ENCODE measurements at regions not wholly inside any gene's neighbourhood (a gene's known extent, or its start where the extent isn't known, plus 50 kb on each side); places are given as distances from the start of the nearest gene placed in this dataset.

GRCh38 chr15:27679731-27680471 lies 419.2 kb downstream of the OCA2 start (continued):
- TF ChIP-seq ZBTB14 (CRISPR knock-in tag; IDR thresholded peaks at IDR 0.05), result no peak
- TF ChIP-seq IRF2 (CRISPR knock-in tag; IDR thresholded peaks at IDR 0.05), result no peak
- TF ChIP-seq SKI (IDR thresholded peaks at IDR 0.05; ENCODE audit: partially characterized antibody), result no peak
- TF ChIP-seq PPARG (CRISPR knock-in tag; conservative IDR thresholded peaks at IDR 0.05), result no peak
- TF ChIP-seq REPIN1 (CRISPR knock-in tag; IDR thresholded peaks at IDR 0.05; ENCODE audit: borderline replicate concordance, low read depth), result no peak
- TF ChIP-seq ZNF232 (CRISPR knock-in tag; IDR thresholded peaks at IDR 0.05; ENCODE audit: borderline replicate concordance), result no peak
- no peak for TF ChIP-seq SNRNP70 (IDR thresholded peaks at IDR 0.05; ENCODE audit: low read depth, low read length)
- TF ChIP-seq PHB2 (IDR thresholded peaks at IDR 0.05; ENCODE audit: partially characterized antibody), result no peak

- Histone ChIP-seq H2AFZ (ENCODE audit: low read length) (no peak overlapping the region), H3K9me3 (ENCODE audit: low read length) (no peaks in the 10 kb centered on the region), H3K27me3 (ENCODE audit: control insufficient read depth in 1 of 2, insufficient read depth in 2 of 2, low read length in 2 of 2) (peaks cover 0 to 5% of the 10 kb centered on the region in 2 experiments; a peak in 2 of 5 replicates), H3K27ac (ENCODE audit: extremely low read length, insufficient read depth, low read length) (no peak overlapping the region), H3K4me1 (ENCODE audit: insufficient read depth, low read length) (no peaks in the 10 kb centered on the region), H3K4me3 (replicated peaks in 1 of 3; ENCODE audit: insufficient read depth in 1 of 3, low read depth in 2 of 3, low read length in 3 of 3) (no peak overlapping the region), H4K20me1 (ENCODE audit: insufficient read depth, low read length) (no peaks in the 10 kb centered on the region), H3K79me2 (ENCODE audit: insufficient read depth, low read length) (no peaks in the 10 kb centered on the region), H3K36me3 (replicated peaks in 1 of 2; ENCODE audit: control insufficient read depth in 1 of 2, insufficient read depth in 2 of 2, low read length in 2 of 2) (no peaks in the 10 kb centered on the region), H3K9ac (ENCODE audit: insufficient read depth, low read depth, low read length) (no peak overlapping the region), H3K4me2 (ENCODE audit: low read depth, low read length) (no peak overlapping the region)
- FAIRE-seq (no peak), ATAC-seq (no peak), DNase-seq (ENCODE audit: low spot score) (no peak)
- ChIA-PET CTCF (ENCODE audit: low intra/inter-chr PET ratio, low total read pairs) (no interaction called here), POLR2A (no interaction called here)
- in situ Hi-C loops (cut with HindIII; ENCODE audit: extremely low pct_ligation_motif_present, low pct_unique_long_range_greater_than_20kb), result loop anchor here (10.0 kb wide), 1 partner anchor 336 kb away; no protein-coding TSS in a partner anchor
- BruUV-seq (replicated peaks), result no TSS peak
- 51% methylated on average over 3 of the region's 4 CpGs for WGBS (ENCODE audit: low lambda C conversion rate)
- intact Hi-C loops (cut with micrococcal nuclease; ENCODE audit: unreplicated experiment), result no loop called here
- TF ChIP-seq ATAD3A (CRISPR knock-in tag; IDR thresholded peaks at IDR 0.05) (no peak), ZNF552 (CRISPR knock-in tag; IDR thresholded peaks at IDR 0.05; ENCODE audit: borderline replicate concordance) (no peak), AKAP8 (CRISPR knock-in tag; IDR thresholded peaks at IDR 0.05) (no peak), NR2C2 (CRISPR knock-in tag; IDR thresholded peaks at IDR 0.05; ENCODE audit: borderline replicate concordance) (no peak), SIX1 (CRISPR knock-in tag; IDR thresholded peaks at IDR 0.05; ENCODE audit: borderline replicate concordance) (no peak), GLMP (CRISPR knock-in tag; IDR thresholded peaks at IDR 0.05; ENCODE audit: borderline replicate concordance) (no peak), ZNF710 (CRISPR knock-in tag; IDR thresholded peaks at IDR 0.05; ENCODE audit: borderline replicate concordance) (no peak), ZNF576 (CRISPR knock-in tag; IDR thresholded peaks at IDR 0.05) (no peak), SRY (CRISPR knock-in tag; IDR thresholded peaks at IDR 0.05) (no peak), SNAPC2 (CRISPR knock-in tag; IDR thresholded peaks at IDR 0.05) (no peak), ZNF34 (CRISPR knock-in tag; IDR thresholded peaks at IDR 0.05; ENCODE audit: borderline replicate concordance) (no peak), SOX5 (CRISPR knock-in tag; IDR thresholded peaks at IDR 0.05; ENCODE audit: borderline replicate concordance) (no peak), ZBTB7B (CRISPR knock-in tag; IDR thresholded peaks at IDR 0.05) (no peak)
Observed at GRCh38 chr15:27679203-27679602, 419.9 kb downstream of the OCA2 start.

All from HepG2 (cell line).